ENCODE measurements at regions not wholly inside any gene's neighbourhood (a gene's known extent, or its start where the extent isn't known, plus 50 kb on each side); places are given as distances from the start of the nearest gene placed in this dataset.

- no peak overlapping the region for H2AFZ ChIP-seq (ENCODE audit: control insufficient read depth, low read length)
- no peaks in the 10 kb centered on the region for H3K9me3 ChIP-seq (ENCODE audit: control insufficient read depth, low read depth, low read length)
- no peaks in the 10 kb centered on the region for H3K36me3 ChIP-seq (ENCODE audit: control insufficient read depth in 2 of 2, extremely low read depth in 1 of 2, insufficient read depth in 2 of 2, low read length in 2 of 2)
- H3K9me1 ChIP-seq (ENCODE audit: control insufficient read depth, extremely low read depth, insufficient read depth, low read length), result no peaks in the 10 kb centered on the region
- no peak overlapping the region for H3K27ac ChIP-seq (ENCODE audit: control insufficient read depth, insufficient read depth, low read length)
- H3K79me2 ChIP-seq (ENCODE audit: control insufficient read depth, insufficient read depth, low read length), result no peaks in the 10 kb centered on the region
- H3K4me2 ChIP-seq (ENCODE audit: control insufficient read depth, extremely low read depth, insufficient read depth, low read depth, low read length), result no peak overlapping the region
- H3K27me3 ChIP-seq (ENCODE audit: control insufficient read depth, extremely low read depth, insufficient read depth, low read length), result peaks cover 22% of the 10 kb centered on the region
- H3K9ac ChIP-seq (ENCODE audit: control insufficient read depth, extremely low read depth, insufficient read depth, low read length), result no peak overlapping the region
- no peaks in the 10 kb centered on the region for H3K4me1 ChIP-seq (ENCODE audit: control insufficient read depth, extremely low read depth, insufficient read depth, low read length)
- FAIRE-seq (no peak), DNase-seq (ENCODE audit: low read depth, low spot score) (no peak)
- H4K20me1 ChIP-seq (ENCODE audit: control insufficient read depth, extremely low read depth, insufficient read depth, low read length), result no peaks in the 10 kb centered on the region
- H3K4me3 ChIP-seq (ENCODE audit: control insufficient read depth in 2 of 3, extremely low read depth in 1 of 3, insufficient read depth in 2 of 3, low read depth in 1 of 3, low read length in 3 of 3), result no peak overlapping the region
- TF ChIP-seq CTCF (optimal IDR thresholded peaks at IDR 0.05 in 1 of 3, IDR thresholded peaks at IDR 0.05 in 1 of 3, conservative IDR thresholded peaks at IDR 0.05 in 1 of 3; ENCODE audit: extremely low read depth in 1 of 3, insufficient read depth in 2 of 3, low read length in 3 of 3) (no peak), EZH2 (IDR thresholded peaks at IDR 0.05; ENCODE audit: low read length) (no peak)
- dilution Hi-C loops (cut with MboI; ENCODE audit: extremely low pct_ligation_motif_present, low sequenced_read_pairs), result no loop called here
Measured at GRCh38 chr2:239685965-239686364, 285.1 kb upstream of the HDAC4 start.

DNA sequence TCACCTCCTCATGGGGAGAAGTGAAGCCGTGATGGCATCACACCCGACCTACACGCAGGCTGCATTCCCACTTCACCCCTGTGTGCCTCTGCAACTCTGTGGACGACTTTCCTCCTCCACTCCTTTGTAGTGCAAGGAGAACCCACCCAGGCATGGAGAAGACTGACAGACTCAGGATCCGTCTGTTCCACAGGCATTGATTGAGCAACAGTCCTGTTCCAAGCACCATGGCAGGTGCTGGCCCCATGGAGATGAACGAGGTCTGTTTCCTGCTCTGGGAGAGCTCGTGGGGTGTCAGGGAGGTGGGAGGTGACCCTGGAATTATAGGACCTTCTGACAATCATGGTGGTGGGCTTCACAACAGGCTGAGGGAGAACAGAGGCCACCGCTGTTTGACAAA is 284.7 kb upstream of the HDAC4 start:
- Histone ChIP-seq H3K36me3 (ENCODE audit: control insufficient read depth in 2 of 2, extremely low read depth in 1 of 2, insufficient read depth in 2 of 2, low read length in 2 of 2) (no peaks in the 10 kb centered on the region), H3K4me3 (ENCODE audit: control insufficient read depth in 2 of 3, extremely low read depth in 1 of 3, insufficient read depth in 2 of 3, low read depth in 1 of 3, low read length in 3 of 3) (no peak overlapping the region), H4K20me1 (ENCODE audit: control insufficient read depth, extremely low read depth, insufficient read depth, low read length) (no peaks in the 10 kb centered on the region), H3K9ac (ENCODE audit: control insufficient read depth, extremely low read depth, insufficient read depth, low read length) (no peak overlapping the region), H3K27ac (ENCODE audit: control insufficient read depth, insufficient read depth, low read length) (no peak overlapping the region), H3K4me2 (ENCODE audit: control insufficient read depth, extremely low read depth, insufficient read depth, low read depth, low read length) (no peak overlapping the region), H2AFZ (ENCODE audit: control insufficient read depth, low read length) (no peak overlapping the region), H3K4me1 (ENCODE audit: control insufficient read depth, extremely low read depth, insufficient read depth, low read length) (no peaks in the 10 kb centered on the region), H3K9me3 (ENCODE audit: control insufficient read depth, low read depth, low read length) (no peaks in the 10 kb centered on the region), H3K27me3 (ENCODE audit: control insufficient read depth, extremely low read depth, insufficient read depth, low read length) (peaks cover 22% of the 10 kb centered on the region), H3K9me1 (ENCODE audit: control insufficient read depth, extremely low read depth, insufficient read depth, low read length) (no peaks in the 10 kb centered on the region), H3K79me2 (ENCODE audit: control insufficient read depth, insufficient read depth, low read length) (no peaks in the 10 kb centered on the region)
- dilution Hi-C loops (cut with MboI; ENCODE audit: extremely low pct_ligation_motif_present, low sequenced_read_pairs), result no loop called here
- FAIRE-seq (no peak), DNase-seq (ENCODE audit: low read depth, low spot score) (no peak)
- TF ChIP-seq CTCF (optimal IDR thresholded peaks at IDR 0.05 in 1 of 3, IDR thresholded peaks at IDR 0.05 in 1 of 3, conservative IDR thresholded peaks at IDR 0.05 in 1 of 3; ENCODE audit: extremely low read depth in 1 of 3, insufficient read depth in 2 of 3, low read length in 3 of 3) (no peak), EZH2 (IDR thresholded peaks at IDR 0.05; ENCODE audit: low read length) (no peak)

Data from keratinocyte (primary cell).